GM19452 (cell line): ENCODE measurements at regions not wholly inside any gene's neighbourhood (a gene's known extent, or its start where the extent isn't known, plus 50 kb on each side); places are given as distances from the start of the nearest gene placed in this dataset.

Source experiments
- ATAC-seq: cut with Tn5 transposase; IDR thresholded peaks from one replicate; pipeline ENCODE4 v1.9.1; 2021; ENCODE audit not compliant: unreplicated experiment

DNA sequence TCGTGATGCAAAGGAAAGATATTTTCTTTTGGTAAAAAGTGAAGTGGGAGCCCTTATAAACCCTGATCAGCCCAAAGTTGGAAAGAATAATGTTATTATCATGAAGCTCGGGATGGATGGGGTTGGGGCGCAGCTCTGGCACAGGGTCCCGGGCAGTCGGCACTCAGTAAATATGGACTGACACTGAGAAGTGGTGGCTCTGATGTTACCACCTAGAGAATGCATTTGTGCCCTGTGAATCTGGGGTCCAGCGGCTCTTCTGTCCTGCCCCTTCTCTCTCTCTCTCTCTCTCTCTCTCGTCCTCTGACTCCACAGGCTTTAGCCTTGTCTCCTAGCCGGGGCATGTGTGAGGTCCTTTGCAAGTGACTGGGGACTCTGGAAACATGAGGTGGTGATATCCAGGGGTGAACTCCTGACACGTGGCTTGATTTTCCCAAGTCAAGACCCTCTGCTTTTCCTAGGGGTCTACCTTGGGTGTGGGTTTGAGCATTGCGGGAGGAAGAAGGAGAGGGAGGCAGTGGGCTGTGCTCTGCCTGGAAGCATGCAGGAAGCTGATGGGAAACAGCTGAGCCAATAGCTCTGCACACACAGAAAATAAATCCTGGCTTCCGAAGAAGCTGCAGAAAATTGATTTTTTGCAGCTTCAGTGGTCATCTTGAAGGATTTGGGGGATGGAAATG, 162.7 kb downstream of the MACROH2A1 start:
- no peak for ATAC-seq

DNA sequence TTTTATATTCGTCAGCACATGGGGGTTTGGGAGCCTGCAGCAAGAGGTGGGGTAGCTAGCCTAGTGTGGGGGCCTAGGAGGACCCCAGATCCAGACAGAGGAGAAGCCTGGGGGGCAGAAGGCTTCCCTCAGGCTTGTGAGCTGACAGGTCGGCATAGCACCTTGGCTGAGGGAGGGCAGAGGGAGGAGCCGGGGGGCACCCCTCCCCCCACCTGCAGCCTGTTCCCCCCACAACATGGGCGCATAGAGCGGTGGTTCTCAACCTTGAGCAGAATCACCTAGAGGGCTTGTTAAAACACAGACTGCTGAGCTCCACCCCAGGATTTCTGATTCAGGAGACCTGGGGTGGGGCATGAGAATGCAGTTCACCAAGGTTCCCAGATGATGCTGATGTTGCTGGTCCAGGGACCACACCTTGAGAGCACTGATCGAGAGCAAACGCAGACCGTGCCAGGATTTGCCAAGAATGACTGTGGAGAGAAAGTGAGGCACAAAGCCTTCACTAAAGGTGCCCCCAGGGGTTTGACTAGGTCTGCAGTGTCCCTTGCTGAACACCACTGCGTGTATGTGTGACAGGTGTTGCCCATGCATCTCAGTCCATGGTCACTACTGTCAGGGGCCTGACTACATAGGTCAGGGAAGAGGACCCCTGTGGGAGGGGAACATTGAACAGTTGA, 163.3 kb downstream of the MACROH2A1 start:
- ATAC-seq = no peak

GRCh38 chr5:135234666-135235401, 164.2 kb downstream of the MACROH2A1 start:
- no peak for ATAC-seq

- no peak for ATAC-seq
Measured at GRCh38 chr5:135234242-135234641, 164.8 kb downstream of the MACROH2A1 start.

DNA sequence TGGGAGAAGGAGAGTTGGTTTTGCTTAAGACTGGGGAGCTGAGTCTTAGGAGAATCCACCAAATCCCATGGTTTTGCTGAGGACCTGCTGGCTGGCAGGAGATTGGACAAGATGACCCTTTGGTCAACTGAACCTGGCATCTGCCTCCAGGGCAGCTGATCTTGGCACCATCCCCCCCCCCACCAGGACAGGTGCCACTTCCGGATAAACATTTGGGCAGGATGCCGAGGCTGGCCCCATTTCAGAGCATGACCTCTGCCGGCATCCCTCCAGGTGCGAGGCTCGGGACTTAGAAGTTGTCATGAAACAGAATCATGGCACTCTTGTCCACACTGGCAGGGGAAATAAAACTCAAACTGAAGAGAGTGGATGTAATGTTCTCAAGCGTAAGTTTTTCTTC, 165.6 kb downstream of the MACROH2A1 start:
- no peak for ATAC-seq

DNA sequence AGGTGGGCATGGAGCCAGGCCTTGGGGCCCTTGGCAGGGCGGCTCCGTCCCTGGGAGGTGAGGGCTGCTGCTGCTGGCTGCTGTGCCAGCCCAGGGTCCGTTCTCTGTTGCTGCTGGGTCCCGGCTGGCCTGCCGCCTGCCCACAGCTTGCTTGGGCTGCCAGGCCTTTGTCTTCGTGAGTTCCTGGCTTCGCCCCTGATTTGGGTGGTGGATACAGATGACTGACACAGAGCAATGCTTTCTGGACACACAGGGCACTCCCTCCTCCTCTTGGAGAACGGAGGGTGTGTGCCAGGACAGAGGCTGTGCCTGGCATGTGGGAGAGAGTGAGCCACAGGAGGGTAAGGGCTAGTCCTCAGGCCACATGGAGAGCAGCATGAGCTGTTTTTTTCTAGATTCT, 166.1 kb downstream of the MACROH2A1 start:
- ATAC-seq = no peak

GRCh38 chr5:135231289-135231688, 167.7 kb downstream of the MACROH2A1 start:
- ATAC-seq = no peak

DNA sequence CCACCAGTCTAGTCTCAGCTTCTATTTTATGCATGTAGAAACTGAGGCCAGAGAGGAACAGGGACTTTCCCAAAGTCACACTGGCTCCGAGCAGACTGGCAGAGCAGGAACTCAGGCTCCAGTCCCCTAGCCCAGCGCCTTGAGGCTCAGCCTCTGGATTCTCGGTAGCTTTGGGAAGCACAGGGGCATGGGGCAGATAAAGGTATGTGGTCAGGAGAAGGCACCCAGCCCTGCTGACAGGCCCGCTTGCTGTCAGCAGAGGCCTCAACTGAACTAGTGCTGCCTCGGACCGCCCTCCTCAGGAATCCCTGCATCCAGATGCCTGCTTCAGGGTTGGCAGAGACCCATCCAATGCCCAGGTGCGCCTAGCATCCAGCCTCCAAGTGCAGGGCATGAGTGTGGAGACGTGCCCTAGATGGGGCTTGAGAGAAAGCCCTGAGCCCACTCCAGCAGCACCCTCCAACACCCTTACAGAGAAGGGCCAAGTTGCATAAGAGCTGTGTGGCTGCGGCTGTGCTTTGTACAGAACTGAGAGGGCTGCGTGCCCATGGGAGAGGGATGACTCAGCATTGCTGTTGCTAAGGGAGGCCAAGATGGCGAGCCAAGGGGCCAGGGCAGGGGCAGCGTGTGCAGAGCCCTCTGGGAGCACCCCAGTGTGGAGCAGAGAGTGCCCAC, 168.6 kb downstream of the MACROH2A1 start:
- no peak for ATAC-seq

DNA sequence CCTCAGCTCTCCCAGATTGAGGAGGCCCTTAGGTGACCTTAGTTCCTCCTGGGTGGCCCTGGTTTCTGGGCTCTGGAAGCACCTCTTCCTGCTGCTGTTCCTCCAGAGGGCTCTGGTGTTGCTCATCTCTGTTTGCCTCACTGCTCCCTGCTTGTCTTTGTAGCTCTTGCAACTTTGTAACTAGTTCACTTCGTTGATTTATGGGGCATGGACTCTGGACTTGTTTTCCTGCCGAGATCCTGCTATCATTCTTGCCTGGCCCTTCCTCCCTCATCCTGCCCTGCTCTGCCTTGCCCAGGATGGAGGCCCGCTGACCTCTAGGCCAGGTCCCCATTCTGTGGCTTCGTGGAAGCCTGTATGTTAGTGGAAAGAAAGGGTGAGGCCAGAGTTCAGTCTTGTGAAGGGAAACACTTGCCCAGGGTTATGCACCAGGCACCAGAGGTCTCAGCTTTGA, 169.3 kb downstream of the MACROH2A1 start:
- no peak for ATAC-seq

DNA sequence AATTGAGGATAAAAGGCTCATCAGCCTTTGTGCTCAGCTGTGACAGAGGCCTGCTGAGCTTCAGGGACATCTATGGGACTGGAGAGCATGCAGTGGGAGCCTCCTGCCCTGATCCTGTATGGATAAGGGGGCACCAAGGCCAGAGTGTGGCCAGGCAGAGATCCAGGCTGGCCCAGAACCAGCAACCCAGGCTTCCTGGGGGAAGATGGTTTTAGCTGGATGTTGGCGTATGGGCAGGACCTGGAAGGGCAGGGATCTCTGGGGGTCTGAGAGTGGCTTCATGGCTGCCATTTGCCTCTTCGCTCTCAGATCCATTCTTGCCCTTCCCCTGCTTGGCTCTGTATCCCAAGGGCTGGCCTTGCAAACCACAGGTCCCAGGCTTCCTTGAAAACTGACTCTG, 169.9 kb downstream of the MACROH2A1 start:
- ATAC-seq = no peak

GRCh38 chr5:135228222-135228621, 170.8 kb downstream of the MACROH2A1 start:
- no peak for ATAC-seq

- ATAC-seq = no peak
Measured at GRCh38 chr5:135227064-135228022, 171.7 kb downstream of the MACROH2A1 start.

GRCh38 chr5:135225856-135226560, 173.0 kb downstream of the MACROH2A1 start:
- no peak for ATAC-seq

GRCh38 chr5:135223891-135224625, 175.0 kb downstream of the MACROH2A1 start:
- ATAC-seq = no peak

DNA sequence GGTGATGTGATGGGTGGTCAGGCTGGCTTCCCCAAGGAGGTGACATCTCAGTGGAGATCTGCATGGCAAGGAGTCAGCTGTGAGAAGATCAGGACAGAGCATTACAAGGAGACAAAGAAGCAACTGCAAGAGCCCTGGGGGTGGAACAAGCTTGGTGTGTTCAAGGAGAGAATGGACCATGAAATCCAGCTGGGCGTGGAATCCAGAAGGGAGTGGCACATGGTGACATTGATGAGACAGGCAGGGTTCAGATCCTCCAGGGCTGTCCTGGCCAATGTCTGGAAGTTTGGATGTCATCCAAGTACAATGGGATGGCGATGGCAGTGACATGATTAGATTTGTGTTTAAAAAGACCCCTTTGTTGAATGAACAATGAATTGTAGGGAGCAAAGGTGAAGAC, 175.6 kb downstream of the MACROH2A1 start:
- ATAC-seq = no peak

DNA sequence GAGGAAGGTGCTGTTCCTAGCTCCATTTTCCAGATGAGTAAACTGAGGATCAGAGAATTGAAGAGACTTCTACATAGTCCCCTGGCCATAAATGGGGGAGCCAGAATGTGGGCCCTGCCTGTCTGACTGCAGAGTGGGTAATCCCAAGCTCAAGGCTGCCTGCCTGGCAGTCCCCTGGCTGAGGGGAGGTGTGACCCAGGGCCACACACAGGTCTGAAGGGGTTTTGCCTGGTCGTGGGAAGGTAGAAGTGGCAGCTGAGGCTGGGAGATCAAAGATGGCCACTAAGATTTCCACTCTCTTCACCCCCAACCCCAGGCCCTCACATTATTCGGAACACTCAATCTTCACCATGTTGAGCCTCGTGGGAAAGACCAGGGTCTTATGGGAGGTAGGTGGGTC, 176.3 kb downstream of the MACROH2A1 start:
- no peak for ATAC-seq

DNA sequence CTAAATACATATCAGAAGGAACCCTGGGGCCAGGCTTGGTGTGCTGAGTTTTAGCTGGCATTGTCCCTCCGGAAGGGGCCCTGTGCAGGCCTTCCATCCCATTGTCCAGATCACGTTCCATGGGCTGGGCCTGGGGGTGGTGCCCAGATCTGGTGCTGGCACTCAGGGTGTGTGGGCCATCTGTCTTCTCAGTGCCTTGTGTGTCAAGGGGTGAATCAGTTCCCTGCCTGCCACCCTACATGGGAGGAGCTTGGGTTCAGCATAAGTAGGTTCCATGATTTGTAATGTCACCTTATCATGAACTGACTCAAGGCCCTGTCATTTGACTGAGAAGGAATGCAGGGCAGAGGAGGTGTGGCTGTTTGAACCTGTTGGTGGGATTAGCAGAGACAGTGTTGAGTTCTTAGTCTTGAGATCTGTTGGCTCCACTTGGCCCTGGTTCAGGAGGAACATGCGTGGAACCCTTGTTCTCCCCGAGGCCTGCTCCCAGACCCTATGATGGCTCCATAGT, 176.8 kb downstream of the MACROH2A1 start:
- no peak for ATAC-seq

GRCh38 chr5:135221696-135222095, 177.3 kb downstream of the MACROH2A1 start:
- ATAC-seq = no peak

DNA sequence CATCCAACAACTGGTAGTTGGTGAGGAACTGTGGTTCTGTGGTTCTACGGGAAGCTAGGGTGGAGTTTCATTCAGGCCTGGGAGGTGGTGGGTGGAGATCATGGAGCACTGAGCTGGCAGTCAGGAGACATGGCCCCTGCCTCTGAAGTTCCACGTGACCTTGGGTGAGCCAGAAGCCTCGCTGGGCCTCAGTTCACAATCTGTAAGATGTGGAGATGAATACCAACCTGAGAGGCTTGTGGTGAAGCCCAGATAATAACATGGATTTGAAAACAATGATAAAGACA, 177.9 kb downstream of the MACROH2A1 start:
- no peak for ATAC-seq
